Loucy (cell line): ENCODE measurements at regions not wholly inside any gene's neighbourhood (a gene's known extent, or its start where the extent isn't known, plus 50 kb on each side); places are given as distances from the start of the nearest gene placed in this dataset.
"Not testable (repeated sequence)": the region's sequence is repeated elsewhere in the genome, so short reads cannot be mapped to it uniquely, and the experiment has no call there.

Experiments used
- EZH2phosphoT487 ChIP-seq: fragments of 200-600 bp; IDR thresholded peaks from 2 replicates; pipeline ENCODE4 v1.6.1; 2018; ENCODE audit warnings: antibody characterized with exemption, mild to moderate bottlenecking, moderate library complexity, borderline replicate concordance
- TF ChIP-seq, protein P1 (sequence below): fragments of 200-600 bp; sonication (generic); conservative IDR thresholded peaks from 2 replicates; pipeline ENCODE4 v1.5.1; 2014; ENCODE audit warnings: mild to moderate bottlenecking, antibody characterized with exemption, low read length

DNA sequence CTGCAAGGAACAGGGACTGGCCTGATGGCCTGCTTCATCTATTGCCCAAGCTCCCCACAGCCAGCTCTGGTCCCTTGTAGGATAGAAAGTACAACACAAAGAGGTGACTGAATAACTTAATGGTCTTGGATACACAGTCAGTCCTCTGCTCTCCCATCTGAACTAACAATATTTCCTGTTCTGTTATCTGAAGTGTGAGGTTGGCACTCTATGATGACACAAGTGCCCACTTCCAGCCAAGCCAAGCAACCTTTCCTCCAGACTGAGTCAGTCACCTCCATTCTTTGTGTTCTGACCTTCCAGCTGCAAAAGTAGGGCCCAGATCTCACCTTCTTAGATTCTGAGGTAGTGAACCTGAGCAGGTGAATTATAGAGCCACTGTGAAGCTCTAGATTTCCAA is 77.8 kb upstream of the NOTCH2NLA start:
- TF ChIP-seq, protein P1, sequence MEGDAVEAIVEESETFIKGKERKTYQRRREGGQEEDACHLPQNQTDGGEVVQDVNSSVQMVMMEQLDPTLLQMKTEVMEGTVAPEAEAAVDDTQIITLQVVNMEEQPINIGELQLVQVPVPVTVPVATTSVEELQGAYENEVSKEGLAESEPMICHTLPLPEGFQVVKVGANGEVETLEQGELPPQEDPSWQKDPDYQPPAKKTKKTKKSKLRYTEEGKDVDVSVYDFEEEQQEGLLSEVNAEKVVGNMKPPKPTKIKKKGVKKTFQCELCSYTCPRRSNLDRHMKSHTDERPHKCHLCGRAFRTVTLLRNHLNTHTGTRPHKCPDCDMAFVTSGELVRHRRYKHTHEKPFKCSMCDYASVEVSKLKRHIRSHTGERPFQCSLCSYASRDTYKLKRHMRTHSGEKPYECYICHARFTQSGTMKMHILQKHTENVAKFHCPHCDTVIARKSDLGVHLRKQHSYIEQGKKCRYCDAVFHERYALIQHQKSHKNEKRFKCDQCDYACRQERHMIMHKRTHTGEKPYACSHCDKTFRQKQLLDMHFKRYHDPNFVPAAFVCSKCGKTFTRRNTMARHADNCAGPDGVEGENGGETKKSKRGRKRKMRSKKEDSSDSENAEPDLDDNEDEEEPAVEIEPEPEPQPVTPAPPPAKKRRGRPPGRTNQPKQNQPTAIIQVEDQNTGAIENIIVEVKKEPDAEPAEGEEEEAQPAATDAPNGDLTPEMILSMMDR, result not testable (repeated sequence)
- not testable (repeated sequence) for TF ChIP-seq EZH2phosphoT487
